ENCODE measurements at regions not wholly inside any gene's neighbourhood (a gene's known extent, or its start where the extent isn't known, plus 50 kb on each side); places are given as distances from the start of the nearest gene placed in this dataset.

DNA sequence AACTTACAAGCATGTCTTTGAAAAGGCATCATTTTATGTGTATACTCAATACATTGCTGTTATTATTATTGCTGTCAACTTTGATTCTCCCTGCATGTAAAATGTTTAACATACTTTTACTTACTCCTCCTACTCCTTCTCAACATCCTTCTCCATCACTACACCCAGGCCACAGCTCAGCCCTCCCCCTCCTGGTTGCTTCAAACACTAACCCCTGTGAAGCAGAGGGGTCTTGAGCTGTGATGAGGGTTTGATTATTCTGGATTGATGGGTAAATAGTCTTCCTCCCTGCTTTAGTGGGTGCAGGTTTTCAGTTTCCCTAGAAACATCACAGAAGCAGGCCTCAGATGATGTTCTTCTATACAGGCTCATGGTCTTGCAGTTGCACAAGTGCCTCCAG, 221.0 kb downstream of the OSR1 start:
- Mint-ChIP-seq H3K27ac (no peak overlapping the region), H3K4me1 (no peaks in the 10 kb centered on the region), H3K27me3 (no peaks in the 10 kb centered on the region), H3K9me3 (peaks cover 2% of the 10 kb centered on the region), H3K36me3 (ENCODE audit: low read depth) (no peaks in the 10 kb centered on the region), H3K4me3 (no peak overlapping the region)
- ChIA-PET CTCF (no interaction called here), POLR2A (no interaction called here)
- no peak for DNase-seq

- Mint-ChIP-seq H3K9me3 (peaks cover 8% of the 10 kb centered on the region), H3K4me3 (no peak overlapping the region), H3K36me3 (ENCODE audit: low read depth) (no peaks in the 10 kb centered on the region), H3K27ac (no peak overlapping the region), H3K4me1 (peaks cover 4% of the 10 kb centered on the region), H3K27me3 (no peaks in the 10 kb centered on the region)
- CTCF ChIA-PET = no interaction called here
- POLR2A ChIA-PET = no interaction called here
- DNase-seq = no peak
These were observed 225.5 kb downstream of the OSR1 start for GRCh38 chr2:19132967-19133366.

DNA sequence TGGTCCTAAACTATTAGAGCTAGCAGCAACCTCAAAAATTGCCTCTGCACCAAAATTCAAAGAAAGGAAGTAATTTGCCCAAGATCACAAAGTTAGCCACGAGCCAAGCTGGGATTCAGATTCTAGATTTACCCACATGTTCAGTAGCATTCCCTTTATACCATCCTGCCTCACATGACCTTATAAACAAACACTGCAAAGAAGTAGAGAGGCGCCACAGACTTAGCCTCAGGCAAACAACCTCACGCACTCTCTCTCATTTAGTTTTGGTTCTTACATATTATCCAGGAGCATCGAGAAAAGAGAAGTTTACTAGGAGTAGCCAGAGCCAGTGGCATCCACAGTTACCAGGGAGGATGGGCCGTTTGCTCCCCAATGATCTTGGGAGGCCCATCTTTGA, 226.6 kb downstream of the OSR1 start:
- H3K27me3 Mint-ChIP-seq = no peaks in the 10 kb centered on the region
- no peak overlapping the region for H3K4me3 Mint-ChIP-seq
- ChIA-PET CTCF (no interaction called here), POLR2A (no interaction called here)
- no peak for DNase-seq
- H3K36me3 Mint-ChIP-seq (ENCODE audit: low read depth) = no peaks in the 10 kb centered on the region
- peaks cover 4% of the 10 kb centered on the region for H3K4me1 Mint-ChIP-seq
- H3K9me3 Mint-ChIP-seq = peaks cover 8% of the 10 kb centered on the region
- no peak overlapping the region for H3K27ac Mint-ChIP-seq

GRCh38 chr2:19128148-19128547, 230.3 kb downstream of the OSR1 start:
- H3K36me3 Mint-ChIP-seq (ENCODE audit: low read depth) = no peaks in the 10 kb centered on the region
- H3K9me3 Mint-ChIP-seq = peaks cover 6% of the 10 kb centered on the region
- ChIA-PET POLR2A (no interaction called here), CTCF (interaction anchor here (0.7 kb wide), 1 partner anchor 1346 kb away, joined by 3 read pairs; no protein-coding TSS in a partner anchor)
- no peak overlapping the region for H3K27ac Mint-ChIP-seq
- DNase-seq = no peak
- peaks cover 4% of the 10 kb centered on the region for H3K4me1 Mint-ChIP-seq
- H3K27me3 Mint-ChIP-seq = no peaks in the 10 kb centered on the region
- no peak overlapping the region for H3K4me3 Mint-ChIP-seq

DNA sequence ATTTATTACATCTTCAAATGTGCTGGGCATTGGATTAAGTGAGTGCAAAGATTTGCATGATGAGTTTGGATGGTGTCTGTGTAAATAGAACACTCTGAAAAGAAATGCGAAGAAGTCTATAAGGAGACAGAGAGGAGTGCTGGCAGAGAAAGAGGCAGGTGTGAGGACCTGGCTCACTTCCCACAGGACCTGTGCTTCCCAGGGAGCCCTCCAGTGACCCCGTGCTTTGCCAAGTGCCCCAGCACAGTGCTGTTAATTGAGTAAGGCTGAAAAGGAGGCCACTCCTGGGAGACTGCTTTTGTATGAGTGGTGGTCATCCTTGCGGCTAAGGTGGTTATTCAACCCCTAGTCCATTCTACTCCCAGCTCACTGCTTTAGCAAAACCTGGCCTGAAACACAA, 230.8 kb downstream of the OSR1 start:
- no peaks in the 10 kb centered on the region for H3K27me3 Mint-ChIP-seq
- no peaks in the 10 kb centered on the region for H3K36me3 Mint-ChIP-seq (ENCODE audit: low read depth)
- POLR2A ChIA-PET = no interaction called here
- CTCF ChIA-PET = no interaction called here
- H3K9me3 Mint-ChIP-seq = peaks cover 6% of the 10 kb centered on the region
- H3K4me3 Mint-ChIP-seq = no peak overlapping the region
- H3K27ac Mint-ChIP-seq = no peak overlapping the region
- DNase-seq = no peak
- H3K4me1 Mint-ChIP-seq = peaks cover 4% of the 10 kb centered on the region

- peaks cover 4% of the 10 kb centered on the region for H3K4me1 Mint-ChIP-seq
- CTCF ChIA-PET = interaction anchor here (0.6 kb wide), 1 partner anchor 25 kb away, joined by 3 read pairs; no protein-coding TSS in a partner anchor
- H3K36me3 Mint-ChIP-seq (ENCODE audit: low read depth) = no peaks in the 10 kb centered on the region
- POLR2A ChIA-PET = no interaction called here
- no peak for DNase-seq
- no peaks in the 10 kb centered on the region for H3K27me3 Mint-ChIP-seq
- peaks cover 8% of the 10 kb centered on the region for H3K9me3 Mint-ChIP-seq
- no peak overlapping the region for H3K4me3 Mint-ChIP-seq
- H3K27ac Mint-ChIP-seq = no peak overlapping the region
These were observed 232.3 kb downstream of the OSR1 start for GRCh38 chr2:19125901-19126680.

DNA sequence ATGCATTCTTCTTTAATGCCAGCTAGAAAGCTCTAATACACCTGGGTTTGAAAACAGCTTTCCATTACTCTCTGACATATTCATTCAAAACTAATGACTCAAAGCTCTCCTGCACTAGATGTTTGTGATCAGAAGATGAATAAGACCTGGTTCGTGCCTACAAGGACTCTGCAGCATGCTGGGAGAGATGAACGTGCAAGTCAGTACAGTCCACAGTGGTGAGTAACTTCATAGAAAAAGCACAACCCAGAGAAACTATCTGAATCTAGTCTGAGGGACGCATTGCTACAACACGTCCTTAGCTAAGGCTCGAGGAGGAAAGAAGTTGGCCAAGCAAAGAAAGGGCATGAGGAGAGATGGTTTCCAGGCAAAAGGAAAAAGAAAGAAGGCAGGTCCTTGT, 234.3 kb downstream of the OSR1 start:
- Mint-ChIP-seq H3K36me3 (ENCODE audit: low read depth) (no peaks in the 10 kb centered on the region), H3K4me3 (no peak overlapping the region), H3K27ac (no peak overlapping the region), H3K9me3 (peaks cover 2% of the 10 kb centered on the region), H3K4me1 (no peaks in the 10 kb centered on the region), H3K27me3 (no peaks in the 10 kb centered on the region)
- CTCF ChIA-PET = no interaction called here
- no peak for DNase-seq
- POLR2A ChIA-PET = no interaction called here

GRCh38 chr2:19123556-19123955, 234.9 kb downstream of the OSR1 start:
- no peak overlapping the region for H3K4me3 Mint-ChIP-seq
- POLR2A ChIA-PET = no interaction called here
- no peaks in the 10 kb centered on the region for H3K36me3 Mint-ChIP-seq (ENCODE audit: low read depth)
- no peaks in the 10 kb centered on the region for H3K4me1 Mint-ChIP-seq
- H3K27ac Mint-ChIP-seq = no peak overlapping the region
- no peaks in the 10 kb centered on the region for H3K27me3 Mint-ChIP-seq
- no peak for DNase-seq
- CTCF ChIA-PET = no interaction called here
- peaks cover 2% of the 10 kb centered on the region for H3K9me3 Mint-ChIP-seq

- no peak for DNase-seq
- POLR2A ChIA-PET = no interaction called here
- Mint-ChIP-seq H3K36me3 (ENCODE audit: low read depth) (no peaks in the 10 kb centered on the region), H3K4me1 (no peaks in the 10 kb centered on the region), H3K27me3 (no peaks in the 10 kb centered on the region), H3K9me3 (peaks cover 5% of the 10 kb centered on the region), H3K27ac (no peak overlapping the region), H3K4me3 (no peak overlapping the region)
- CTCF ChIA-PET = no interaction called here
These were observed 236.2 kb downstream of the OSR1 start for GRCh38 chr2:19122220-19122619.

- CTCF ChIA-PET = no interaction called here
- DNase-seq = no peak
- Mint-ChIP-seq H3K4me3 (no peak overlapping the region), H3K4me1 (no peaks in the 10 kb centered on the region), H3K27ac (no peak overlapping the region), H3K27me3 (no peaks in the 10 kb centered on the region), H3K36me3 (ENCODE audit: low read depth) (no peaks in the 10 kb centered on the region), H3K9me3 (peaks cover 6% of the 10 kb centered on the region)
- POLR2A ChIA-PET = no interaction called here
These were observed 237.3 kb downstream of the OSR1 start for GRCh38 chr2:19120941-19121750.

GRCh38 chr2:19120181-19120580, 238.2 kb downstream of the OSR1 start:
- Mint-ChIP-seq H3K27me3 (no peaks in the 10 kb centered on the region), H3K27ac (no peak overlapping the region), H3K4me3 (no peak overlapping the region), H3K9me3 (peaks cover 6% of the 10 kb centered on the region), H3K36me3 (ENCODE audit: low read depth) (no peaks in the 10 kb centered on the region), H3K4me1 (no peaks in the 10 kb centered on the region)
- ChIA-PET POLR2A (no interaction called here), CTCF (no interaction called here)
- DNase-seq = no peak

DNA sequence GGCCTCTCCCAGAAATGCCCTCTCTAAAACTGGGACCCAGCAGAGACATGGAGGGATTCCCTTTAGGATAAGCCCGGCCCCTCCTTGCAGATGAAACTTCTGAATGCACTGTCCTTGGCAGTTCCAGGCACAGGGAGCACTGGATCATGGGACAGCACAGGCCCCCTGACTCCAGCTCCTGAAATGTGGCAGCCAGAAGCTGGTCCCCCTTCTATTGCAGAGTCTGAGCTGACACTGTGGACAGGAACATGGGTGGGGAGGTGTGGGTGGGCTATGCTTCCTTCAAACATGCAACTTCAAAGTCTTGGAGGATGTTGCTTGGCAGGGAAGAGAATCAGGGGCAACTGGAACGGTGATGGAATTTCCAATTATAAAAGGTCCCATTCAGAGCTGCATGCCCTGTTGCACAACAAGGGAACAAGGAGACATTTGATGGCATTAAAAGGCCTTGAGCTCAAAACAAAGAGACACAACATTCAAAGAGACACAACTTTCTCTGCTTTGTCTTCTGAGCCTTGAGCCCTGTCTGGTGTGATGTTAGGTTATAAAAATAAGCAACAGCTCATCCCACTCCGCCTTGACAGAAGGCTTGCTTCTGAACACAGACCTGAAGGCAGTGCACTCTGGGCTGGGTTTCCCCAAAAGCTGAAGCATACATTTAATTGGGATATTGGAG, 239.0 kb downstream of the OSR1 start:
- no peak overlapping the region for H3K27ac Mint-ChIP-seq
- no peak overlapping the region for H3K4me3 Mint-ChIP-seq
- no peak for DNase-seq
- no peaks in the 10 kb centered on the region for H3K36me3 Mint-ChIP-seq (ENCODE audit: low read depth)
- H3K4me1 Mint-ChIP-seq = no peaks in the 10 kb centered on the region
- CTCF ChIA-PET = no interaction called here
- POLR2A ChIA-PET = no interaction called here
- no peaks in the 10 kb centered on the region for H3K27me3 Mint-ChIP-seq
- H3K9me3 Mint-ChIP-seq = peaks cover 6% of the 10 kb centered on the region

DNA sequence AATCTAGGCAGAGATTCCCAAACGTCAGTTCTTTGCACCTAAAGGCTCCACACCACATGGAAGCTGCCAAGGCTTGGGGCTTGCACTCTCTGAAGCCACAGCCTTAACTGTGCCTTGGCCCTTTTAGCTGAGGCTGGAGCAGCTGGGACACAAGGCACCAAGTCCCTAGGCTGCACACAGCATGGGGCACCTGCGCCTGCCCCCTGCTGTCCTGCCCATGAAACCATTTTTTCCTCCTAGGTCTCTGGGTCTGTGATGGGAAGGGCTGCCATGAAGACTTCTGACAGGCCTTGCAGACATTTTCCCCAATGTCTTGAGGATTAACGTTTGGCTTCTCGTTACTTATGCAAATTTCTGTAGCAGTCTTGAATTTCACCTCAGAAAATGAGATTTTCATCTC, 241.5 kb downstream of the OSR1 start:
- H3K27me3 Mint-ChIP-seq = no peaks in the 10 kb centered on the region
- DNase-seq = no peak
- H3K4me3 Mint-ChIP-seq = no peak overlapping the region
- peaks cover 6% of the 10 kb centered on the region for H3K9me3 Mint-ChIP-seq
- H3K27ac Mint-ChIP-seq = no peak overlapping the region
- ChIA-PET CTCF (no interaction called here), POLR2A (no interaction called here)
- no peaks in the 10 kb centered on the region for H3K36me3 Mint-ChIP-seq (ENCODE audit: low read depth)
- no peaks in the 10 kb centered on the region for H3K4me1 Mint-ChIP-seq
